ENCODE measurements at regions not wholly inside any gene's neighbourhood (a gene's known extent, or its start where the extent isn't known, plus 50 kb on each side); places are given as distances from the start of the nearest gene placed in this dataset.
"Not testable (repeated sequence)": the region's sequence is repeated elsewhere in the genome, so short reads cannot be mapped to it uniquely, and the experiment has no call there.

DNA sequence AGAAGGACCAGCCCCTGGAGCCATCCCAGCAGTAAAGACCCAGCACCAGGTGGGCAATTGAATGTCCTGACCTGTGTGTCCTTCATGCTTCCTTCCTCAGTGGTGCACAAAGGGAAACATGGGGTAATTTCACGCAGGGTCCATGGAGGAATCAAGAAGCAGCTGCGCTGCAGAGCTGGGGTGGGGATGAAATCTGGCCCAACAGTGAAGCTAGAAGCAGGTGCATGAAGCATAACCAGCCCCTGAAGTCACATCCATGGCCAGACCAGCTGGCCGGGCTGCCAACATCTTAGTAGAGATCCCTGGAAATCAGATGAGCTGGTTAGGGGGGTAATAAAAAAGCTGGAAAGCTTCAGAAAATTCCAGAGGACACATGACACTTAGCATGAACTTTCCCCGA, 646.7 kb upstream of the DEFB115 start:
- Histone ChIP-seq H3K9me3 (peaks cover 0 to 19% (median 13%) of the 10 kb centered on the region in 4 donors), H3K27me3 (no peaks in the 10 kb centered on the region), H3K36me3 (no peaks in the 10 kb centered on the region), H3K4me3 (no peak overlapping the region), H3K27ac (replicated peaks in 1 of 4) (no peak overlapping the region), H3K4me1 (peaks cover 0 to 7% (median 0%) of the 10 kb centered on the region in 4 donors)
- TF ChIP-seq CTCF (IDR thresholded peaks at IDR 0.05) (no peak), EP300 (IDR thresholded peaks at IDR 0.05) (no peak), POLR2AphosphoS5 (IDR thresholded peaks at IDR 0.05) (no peak), POLR2A (IDR thresholded peaks at IDR 0.05; ENCODE audit: low read depth) (no peak)
- 71% methylated on average over 3 of the region's 4 CpGs for WGBS
- DNase-seq (ENCODE audit: extremely low spot score) = no peak
- intact Hi-C loops (cut with DNase I) = no loop called here

GRCh38 chr20:30611239-30611984, 646.1 kb upstream of the DEFB115 start:
- WGBS = 77% methylated on average over 14 of the region's 15 CpGs
- H3K27ac ChIP-seq (replicated peaks in 1 of 4) = no peak overlapping the region

GRCh38 chr20:30612344-30612743, 645.1 kb upstream of the DEFB115 start:
- Histone ChIP-seq H3K4me3 (no peak overlapping the region), H3K9me3 (peaks cover 0 to 6% (median 3%) of the 10 kb centered on the region in 4 donors), H3K36me3 (no peaks in the 10 kb centered on the region), H3K4me1 (peaks cover 0 to 7% (median 0%) of the 10 kb centered on the region in 4 donors), H3K27me3 (no peaks in the 10 kb centered on the region), H3K27ac (replicated peaks in 1 of 4) (no peak overlapping the region)
- 67% methylated on average over 1 of the region's 1 CpG for WGBS
- intact Hi-C loops (cut with DNase I) = no loop called here
- TF ChIP-seq CTCF (IDR thresholded peaks at IDR 0.05) (no peak), POLR2A (IDR thresholded peaks at IDR 0.05; ENCODE audit: low read depth) (no peak), POLR2AphosphoS5 (IDR thresholded peaks at IDR 0.05) (no peak), EP300 (IDR thresholded peaks at IDR 0.05) (no peak)
- DNase-seq (ENCODE audit: extremely low spot score) = no peak

More at GRCh38 chr20:30611239-30611984, 646.1 kb upstream of the DEFB115 start:
- intact Hi-C loops (cut with DNase I) = no loop called here
- no peaks in the 10 kb centered on the region for H3K36me3 ChIP-seq
- H3K4me1 ChIP-seq = peaks cover 0 to 7% (median 0%) of the 10 kb centered on the region in 4 donors
- DNase-seq (ENCODE audit: extremely low spot score) = no peak
- H3K9me3 ChIP-seq = peaks cover 0 to 15% (median 12%) of the 10 kb centered on the region in 4 donors
- no peak for TF ChIP-seq EP300 (IDR thresholded peaks at IDR 0.05)
- TF ChIP-seq POLR2AphosphoS5 (IDR thresholded peaks at IDR 0.05) = no peak
- no peak for TF ChIP-seq CTCF (IDR thresholded peaks at IDR 0.05)
- H3K27me3 ChIP-seq = no peaks in the 10 kb centered on the region
- no peak overlapping the region for H3K4me3 ChIP-seq

DNA sequence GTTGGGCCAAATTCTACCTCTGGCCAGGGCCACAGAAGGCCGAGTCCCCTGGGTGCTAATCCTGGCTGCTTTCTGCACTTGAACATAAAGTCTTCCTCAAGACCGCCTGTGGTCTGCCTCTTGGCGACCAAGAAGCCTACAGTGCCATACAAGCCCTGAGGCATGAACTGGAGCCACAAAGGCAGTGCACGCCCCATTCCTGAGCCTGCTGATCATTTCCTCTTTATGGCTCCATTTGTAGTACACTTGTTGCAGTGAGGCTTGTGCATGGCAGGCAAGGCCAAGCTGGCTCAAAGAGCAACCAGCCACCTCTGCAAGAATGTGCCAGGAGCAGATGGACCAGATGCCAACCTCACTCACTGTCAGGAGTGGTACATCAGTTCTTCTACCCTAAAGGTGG, 636.1 kb upstream of the DEFB115 start:
- H3K36me3 ChIP-seq; intact Hi-C loops (cut with DNase I); H3K9me3 ChIP-seq; DNase-seq (ENCODE audit: extremely low spot score); H3K4me1 ChIP-seq; H3K4me3 ChIP-seq; H3K27me3 ChIP-seq; H3K27ac ChIP-seq (replicated peaks in 1 of 4): not testable (repeated sequence)
- 90% methylated on average over 3 of the region's 4 CpGs for WGBS

- intact Hi-C loops (cut with DNase I) = not testable (repeated sequence)
Observed at GRCh38 chr20:30624310-30624709, 633.2 kb upstream of the DEFB115 start.

GRCh38 chr20:30629376-30629775, 628.1 kb upstream of the DEFB115 start:
- DNase-seq (ENCODE audit: extremely low spot score); H3K27me3 ChIP-seq; H3K27ac ChIP-seq (replicated peaks in 1 of 4); H3K9me3 ChIP-seq; H3K36me3 ChIP-seq; intact Hi-C loops (cut with DNase I); H3K4me1 ChIP-seq; H3K4me3 ChIP-seq: not testable (repeated sequence)
- WGBS = 75% methylated on average over 7 of the region's 7 CpGs

More at GRCh38 chr20:30624310-30624709, 633.2 kb upstream of the DEFB115 start:
- not testable (repeated sequence) for H3K9me3 ChIP-seq; H3K4me1 ChIP-seq; H3K27ac ChIP-seq (replicated peaks in 1 of 4); H3K4me3 ChIP-seq; H3K36me3 ChIP-seq; DNase-seq (ENCODE audit: extremely low spot score); H3K27me3 ChIP-seq
- 78% methylated on average over 3 of the region's 3 CpGs for WGBS
